Endothelial cell of umbilical vein (primary cell): ENCODE measurements at regions not wholly inside any gene's neighbourhood (a gene's known extent, or its start where the extent isn't known, plus 50 kb on each side); places are given as distances from the start of the nearest gene placed in this dataset.

ENCODE experiments used
- BruUV-seq: library from RNA; stranded (reverse); fragments of 400-500 nt; replicated peaks from 2 replicates; lab custom pipeline; 2021; lab: Mats Ljungman, UMichigan
- CTCF ChIA-PET: fragments of 300-600, 350-600 bp; sonication (Branson Sonifier 250); formaldehyde crosslinking; loops from one replicate; lab custom pipeline; 2021; ENCODE audit warnings: antibody characterized with exemption, inconsistent platforms; lab: Charles Lee
- POLR2A ChIA-PET: fragments of 300-600, 350-600 bp; sonication (Branson Sonifier 250); formaldehyde crosslinking; loops from one replicate; lab custom pipeline; 2021; ENCODE audit warnings: antibody characterized with exemption, inconsistent platforms; lab: Charles Lee
- DNase-seq: peaks from one replicate; pipeline ENCODE4 v3.0.0-alpha.2; 2011; ENCODE audit warnings: low read depth, low spot score
- FAIRE-seq: peaks from 2 replicates; lab custom pipeline; 2011; peaks lifted over from hg19 to GRCh38; lab: Jason Lieb, UNC
- H2AFZ ChIP-seq: 2 replicates; pipeline ENCODE4 v1.6.0; 2012; ENCODE audit warnings: low read depth, low read length, control low read depth, inconsistent platforms
- H3K27ac ChIP-seq: 2 replicates; pipeline ENCODE4 v1.5.1; 2011; ENCODE audit warnings: low read depth, mild to moderate bottlenecking, control low read depth, low read length, moderate library complexity; ENCODE audit not compliant: insufficient read depth
- H3K27me3 ChIP-seq, 2 experiments: 2 replicates each; pipeline versions ENCODE4 v1.6.0 to v1.6.1; 2011; ENCODE audit warnings: low read length in 2 of 2, mixed read lengths in 1 of 2; ENCODE audit not compliant: control insufficient read depth in 2 of 2, insufficient read depth in 2 of 2
- H3K36me3 ChIP-seq, 2 experiments: 2 replicates in 1 of 2; 3 replicates in 1 of 2; pipeline ENCODE4 v1.5.1; 2011; ENCODE audit warnings: low read length in 2 of 2, mild to moderate bottlenecking in 1 of 2, moderate library complexity in 1 of 2; ENCODE audit not compliant: control insufficient read depth in 2 of 2, insufficient read depth in 2 of 2; ENCODE audit errors: extremely low read depth in 1 of 2
- H3K4me1 ChIP-seq: 3 replicates; pipeline ENCODE4 v1.5.1; 2011; ENCODE audit warnings: mild to moderate bottlenecking, low read length; ENCODE audit not compliant: control insufficient read depth, insufficient read depth; ENCODE audit errors: extremely low read depth
- H3K4me2 ChIP-seq: 2 replicates; pipeline ENCODE4 v1.6.1; 2011; ENCODE audit warnings: low read length, control low read depth, mixed read lengths; ENCODE audit not compliant: insufficient read depth
- H3K4me3 ChIP-seq, 3 experiments: fragments of 200-600 bp in 1 of 3; sonication (generic), shearing (Covaris generic) in 1 of 3; replicated peaks in 1 of 3; 2 replicates each; pipeline ENCODE4 v1.5.1; 2011 to 2016; ENCODE audit warnings: control low read depth in 3 of 3, low read length in 3 of 3, mild to moderate bottlenecking in 2 of 3, inconsistent platforms in 1 of 3, low read depth in 1 of 3, moderate library complexity in 1 of 3; ENCODE audit not compliant: insufficient read depth in 1 of 3
- H3K79me2 ChIP-seq: 2 replicates; pipeline ENCODE4 v1.6.0; 2012; ENCODE audit warnings: low read length, inconsistent platforms; ENCODE audit not compliant: control insufficient read depth, insufficient read depth
- H3K9ac ChIP-seq: replicated peaks from 2 replicates; pipeline ENCODE3; 2011; ENCODE audit warnings: low read length, control low read depth; ENCODE audit not compliant: insufficient read depth; ENCODE audit errors: extremely low read depth
- H3K9me1 ChIP-seq: replicated peaks from 3 replicates; pipeline ENCODE4 v1.6.0; 2011; ENCODE audit warnings: mild to moderate bottlenecking, low read length; ENCODE audit not compliant: control insufficient read depth, insufficient read depth; ENCODE audit errors: extremely low read depth
- H3K9me3 ChIP-seq: replicated peaks from 2 replicates; pipeline ENCODE4 v1.5.1; 2012; ENCODE audit warnings: low read length, inconsistent platforms; ENCODE audit not compliant: control insufficient read depth, insufficient read depth
- H4K20me1 ChIP-seq: replicated peaks from 2 replicates; pipeline ENCODE3; 2011; ENCODE audit warnings: mild to moderate bottlenecking, low read length; ENCODE audit not compliant: control insufficient read depth, insufficient read depth; ENCODE audit errors: extremely low read depth
- CTCF ChIP-seq, 2 donors: IDR thresholded peaks; 1 replicate in 1 of 2; 2 replicates in 1 of 2; pipeline ENCODE4 v1.5.1; 2011; ENCODE audit warnings: low read length in 2 of 2, mild to moderate bottlenecking in 2 of 2, moderate library complexity in 2 of 2, control low read depth in 1 of 2, inconsistent platforms in 1 of 2, low read depth in 1 of 2; ENCODE audit not compliant: insufficient read depth in 1 of 2; ENCODE audit errors: extremely low read depth in 1 of 2
- EZH2 ChIP-seq: IDR thresholded peaks from 2 replicates; pipeline ENCODE4 v1.6.1; 2012; ENCODE audit warnings: borderline replicate concordance, low read depth, mild to moderate bottlenecking, moderate library complexity, low read length, inconsistent platforms; ENCODE audit not compliant: severe bottlenecking
- FOS ChIP-seq: IDR thresholded peaks from 2 replicates; pipeline ENCODE4 v1.6.1; 2011; ENCODE audit warnings: mild to moderate bottlenecking, low read length, moderate library complexity, borderline replicate concordance; ENCODE audit not compliant: insufficient read depth
- GATA2 ChIP-seq: IDR thresholded peaks from 2 replicates; pipeline ENCODE4 v1.7.0; 2011; ENCODE audit warnings: low read depth, mild to moderate bottlenecking, moderate library complexity, mixed read lengths, low read length; ENCODE audit not compliant: insufficient read length, insufficient read depth
- JUN ChIP-seq: IDR thresholded peaks from 2 replicates; pipeline ENCODE4 v1.6.1; 2011; ENCODE audit warnings: borderline replicate concordance, low read depth; ENCODE audit not compliant: insufficient read length, insufficient read depth
- MAX ChIP-seq: IDR thresholded peaks from 2 replicates; pipeline ENCODE4 v1.6.1; 2011; ENCODE audit not compliant: insufficient read depth, insufficient read length
- MYC ChIP-seq: IDR thresholded peaks from one replicate; pipeline ENCODE4 v1.6.1; 2011; ENCODE audit warnings: mild to moderate bottlenecking, low read depth, low read length
- POLR2A ChIP-seq: IDR thresholded peaks from 2 replicates; pipeline ENCODE4 v1.6.1; 2012; ENCODE audit warnings: low read depth, mild to moderate bottlenecking, control low read depth, low read length
- POLR2AphosphoS5 ChIP-seq: IDR thresholded peaks from 2 replicates; pipeline ENCODE4 v1.6.1; 2012; ENCODE audit warnings: low read depth, mild to moderate bottlenecking, control low read depth, low read length, moderate library complexity; ENCODE audit not compliant: insufficient read depth
- dilution Hi-C: fragments of 300-500 bp; cut with MboI; formaldehyde crosslinking; loops from one replicate; pipeline ENCODE4 v1.15.0; 2019; ENCODE audit warnings: low sequenced_read_pairs; ENCODE audit not compliant: extremely low pct_ligation_motif_present
- intact Hi-C: fragments of 100-400 bp; cut with micrococcal nuclease; formaldehyde crosslinking; loops from one replicate; pipeline ENCODE4 v1.10.0; 2022

GRCh38 chr11:70953720-70954119 lies 298.7 kb downstream of the SHANK2 start:
- dilution Hi-C loops: no loop called here
- H3K4me2 ChIP-seq: no peak overlapping the region
- H4K20me1 ChIP-seq: no peaks in the 10 kb centered on the region
- DNase-seq (no peak), FAIRE-seq (no peak)
- H3K27ac ChIP-seq: no peak overlapping the region
- no peaks in the 10 kb centered on the region for H3K27me3 ChIP-seq
- no peaks in the 10 kb centered on the region for H3K36me3 ChIP-seq
- POLR2A ChIA-PET: no interaction called here
- no peak overlapping the region for H2AFZ ChIP-seq
- peaks cover 6% of the 10 kb centered on the region for H3K9me3 ChIP-seq
- H3K9me1 ChIP-seq: no peaks in the 10 kb centered on the region
- no peak overlapping the region for H3K9ac ChIP-seq
- intact Hi-C loops: no loop called here
- H3K4me3 ChIP-seq: no peak overlapping the region
- no peak for TF ChIP-seq JUN
- TF ChIP-seq FOS: no peak
- no peak for TF ChIP-seq CTCF (IDR thresholded peaks at IDR 0.05; ENCODE audit: extremely low read depth in 1 of 2, insufficient read depth in 1 of 2, low read depth in 1 of 2, low read length in 2 of 2)
- no peak for TF ChIP-seq POLR2A
- TF ChIP-seq POLR2AphosphoS5: no peak
- TF ChIP-seq MYC: no peak
- TF ChIP-seq MAX: no peak
- TF ChIP-seq GATA2: no peak
- TF ChIP-seq EZH2: no peak
- CTCF ChIA-PET: no interaction called here
- H3K4me1 ChIP-seq: no peaks in the 10 kb centered on the region
- no TSS peak for BruUV-seq
- H3K79me2 ChIP-seq: no peaks in the 10 kb centered on the region
